NCI-H1417 treated with DMSO at 0.1 percent for 48 hours (cell line): ENCODE measurements at regions not wholly inside any gene's neighbourhood (a gene's known extent, or its start where the extent isn't known, plus 50 kb on each side); places are given as distances from the start of the nearest gene placed in this dataset.
"Not testable (repeated sequence)": the region's sequence is repeated elsewhere in the genome, so short reads cannot be mapped to it uniquely, and the experiment has no call there.

ENCODE experiments used
- DNase-seq: peaks from one replicate; lab custom pipeline; 2025; lab: John Stamatoyannopoulos, UW

- not testable (repeated sequence) for DNase-seq
Observed at GRCh38 chr7:6882321-6882721, 56.2 kb upstream of the CCZ1B start.

- not testable (repeated sequence) for DNase-seq
Observed at GRCh38 chr7:6883756-6884155, 57.7 kb upstream of the CCZ1B start.

- DNase-seq: no peak
Observed at GRCh38 chr7:6886198-6886597, 60.1 kb upstream of the CCZ1B start.

GRCh38 chr7:6888267-6889045 is 62.4 kb upstream of the CCZ1B start:
- not testable (repeated sequence) for DNase-seq

- no peak for DNase-seq
Observed at GRCh38 chr7:6889252-6889812, 63.3 kb upstream of the CCZ1B start.

GRCh38 chr7:6902097-6902518 is 76.0 kb upstream of the CCZ1B start:
- DNase-seq: not testable (repeated sequence)

GRCh38 chr7:6903289-6903688 is 77.2 kb upstream of the CCZ1B start:
- DNase-seq: not testable (repeated sequence)

- DNase-seq: not testable (repeated sequence)
Observed at GRCh38 chr7:6903792-6904191, 77.7 kb upstream of the CCZ1B start.

- DNase-seq: no peak
Observed at GRCh38 chr7:6917258-6917657, 91.2 kb upstream of the CCZ1B start.

GRCh38 chr7:6919169-6919568 is 93.1 kb upstream of the CCZ1B start:
- DNase-seq: not testable (repeated sequence)

GRCh38 chr7:6924523-6924922 is 98.4 kb upstream of the CCZ1B start:
- DNase-seq: not testable (repeated sequence)

- not testable (repeated sequence) for DNase-seq
Observed at GRCh38 chr7:6926193-6927174, 100.4 kb upstream of the CCZ1B start.

GRCh38 chr7:6927643-6928042 is 101.6 kb upstream of the CCZ1B start:
- DNase-seq: not testable (repeated sequence)

GRCh38 chr7:6929588-6929987 is 103.5 kb upstream of the CCZ1B start:
- not testable (repeated sequence) for DNase-seq

GRCh38 chr7:6930081-6930635 is 104.1 kb upstream of the CCZ1B start:
- DNase-seq: not testable (repeated sequence)

- peak; percentile 6 for DNase-seq
Observed at GRCh38 chr7:6930787-6931186, 104.7 kb upstream of the CCZ1B start.

- DNase-seq: not testable (repeated sequence)
Observed at GRCh38 chr7:6931456-6931855, 105.4 kb upstream of the CCZ1B start.

- not testable (repeated sequence) for DNase-seq
Observed at GRCh38 chr7:6933954-6934632, 108.0 kb upstream of the CCZ1B start.

- no peak for DNase-seq
Observed at GRCh38 chr7:6934981-6935380, 108.9 kb upstream of the CCZ1B start.

- not testable (repeated sequence) for DNase-seq
Observed at GRCh38 chr7:6936626-6937025, 110.6 kb upstream of the CCZ1B start.

GRCh38 chr7:6937746-6938145 is 111.7 kb upstream of the CCZ1B start:
- DNase-seq: not testable (repeated sequence)
